Adrenal gland (tissue), 5 donors: ENCODE measurements at regions not wholly inside any gene's neighbourhood (a gene's known extent, or its start where the extent isn't known, plus 50 kb on each side); places are given as distances from the start of the nearest gene placed in this dataset.

Experiments used
- POLR2A ChIP-seq, 2 donors: fragments of 450-650 bp; IDR thresholded peaks; one replicate each; pipeline ENCODE4 v1.6.1; 2017; ENCODE audit warnings: antibody characterized with exemption in 2 of 2, mild to moderate bottlenecking in 2 of 2, moderate library complexity in 1 of 2
- TF ChIP-seq, protein P1 (sequence below), 6 experiments: fragments of 450-650 bp in 4 of 6; fragments of 200-600 bp in 2 of 6; sonication (generic) in 1 of 6; IDR thresholded peaks; 1 replicate in 5 of 6; 2 replicates in 1 of 6; pipeline versions ENCODE4 v1.5.1 to v1.8.0; 2016 to 2021; ENCODE audit warnings: antibody characterized with exemption in 6 of 6, mild to moderate bottlenecking in 2 of 6, moderate library complexity in 1 of 6
- donor health status: DM: no; HTN: no; CAD: no.

DNA sequence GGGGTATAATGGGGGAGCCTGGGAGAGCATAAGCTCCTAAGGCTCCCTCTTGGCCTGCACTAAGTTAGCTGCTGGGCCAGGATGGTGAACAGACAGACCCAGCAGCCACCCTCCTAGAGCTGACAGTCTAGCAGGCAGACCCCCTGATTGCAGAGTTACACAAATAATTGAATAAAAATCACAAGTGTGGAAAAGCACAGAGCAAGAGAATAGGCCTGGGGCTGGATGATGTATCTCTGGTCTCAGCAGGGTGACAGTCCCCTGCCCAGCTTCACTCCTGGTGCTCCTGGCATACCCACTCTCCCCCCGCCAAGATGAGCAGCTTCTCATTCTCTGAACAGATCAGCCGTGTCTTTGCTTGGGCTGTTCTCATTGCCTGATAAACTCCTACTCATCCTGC, 86.1 kb upstream of the STX18 start:
- no peak for TF ChIP-seq POLR2A (IDR thresholded peaks at IDR 0.05)
- TF ChIP-seq, protein P1, sequence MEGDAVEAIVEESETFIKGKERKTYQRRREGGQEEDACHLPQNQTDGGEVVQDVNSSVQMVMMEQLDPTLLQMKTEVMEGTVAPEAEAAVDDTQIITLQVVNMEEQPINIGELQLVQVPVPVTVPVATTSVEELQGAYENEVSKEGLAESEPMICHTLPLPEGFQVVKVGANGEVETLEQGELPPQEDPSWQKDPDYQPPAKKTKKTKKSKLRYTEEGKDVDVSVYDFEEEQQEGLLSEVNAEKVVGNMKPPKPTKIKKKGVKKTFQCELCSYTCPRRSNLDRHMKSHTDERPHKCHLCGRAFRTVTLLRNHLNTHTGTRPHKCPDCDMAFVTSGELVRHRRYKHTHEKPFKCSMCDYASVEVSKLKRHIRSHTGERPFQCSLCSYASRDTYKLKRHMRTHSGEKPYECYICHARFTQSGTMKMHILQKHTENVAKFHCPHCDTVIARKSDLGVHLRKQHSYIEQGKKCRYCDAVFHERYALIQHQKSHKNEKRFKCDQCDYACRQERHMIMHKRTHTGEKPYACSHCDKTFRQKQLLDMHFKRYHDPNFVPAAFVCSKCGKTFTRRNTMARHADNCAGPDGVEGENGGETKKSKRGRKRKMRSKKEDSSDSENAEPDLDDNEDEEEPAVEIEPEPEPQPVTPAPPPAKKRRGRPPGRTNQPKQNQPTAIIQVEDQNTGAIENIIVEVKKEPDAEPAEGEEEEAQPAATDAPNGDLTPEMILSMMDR (IDR thresholded peaks at IDR 0.05), result no peak
